Left renal cortex interstitium (tissue), 4 donors: ENCODE measurements at regions not wholly inside any gene's neighbourhood (a gene's known extent, or its start where the extent isn't known, plus 50 kb on each side); places are given as distances from the start of the nearest gene placed in this dataset.
"Not testable (repeated sequence)": the region's sequence is repeated elsewhere in the genome, so short reads cannot be mapped to it uniquely, and the experiment has no call there.

Experiments used
- DNase-seq, 4 donors: peaks; one replicate each; pipeline ENCODE4 v3.0.0-alpha.2; 2013; ENCODE audit warnings: low read depth in 4 of 4, low spot score in 2 of 4, missing footprints in 1 of 4

- not testable (repeated sequence) for DNase-seq
These were observed 50.5 kb upstream of the MED13L start for GRCh38 chr12:116327992-116328391.

GRCh38 chr12:116331876-116332275, 54.4 kb upstream of the MED13L start:
- DNase-seq: no peak

GRCh38 chr12:116332705-116333380, 55.4 kb upstream of the MED13L start:
- DNase-seq: no peak

- no peak for DNase-seq
These were observed 55.9 kb upstream of the MED13L start for GRCh38 chr12:116333402-116333801.

- no peak for DNase-seq
These were observed 59.1 kb upstream of the MED13L start for GRCh38 chr12:116336542-116337065.

GRCh38 chr12:116337312-116337711, 59.8 kb upstream of the MED13L start:
- DNase-seq: no peak

- DNase-seq: no peak
These were observed 60.8 kb upstream of the MED13L start for GRCh38 chr12:116338064-116338846.

- DNase-seq: no peak
These were observed 61.6 kb upstream of the MED13L start for GRCh38 chr12:116339062-116339461.

GRCh38 chr12:116339800-116340371, 62.4 kb upstream of the MED13L start:
- DNase-seq: no peak

- DNase-seq: no peak
These were observed 65.9 kb upstream of the MED13L start for GRCh38 chr12:116343331-116343884.

- no peak for DNase-seq
These were observed 68.7 kb upstream of the MED13L start for GRCh38 chr12:116346222-116346621.

- no peak for DNase-seq
These were observed 69.2 kb upstream of the MED13L start for GRCh38 chr12:116346741-116347140.

GRCh38 chr12:116347265-116347664, 69.8 kb upstream of the MED13L start:
- no peak for DNase-seq

GRCh38 chr12:116352315-116352835, 74.9 kb upstream of the MED13L start:
- DNase-seq: no peak

- no peak for DNase-seq
These were observed 76.5 kb upstream of the MED13L start for GRCh38 chr12:116353958-116354357.

- no peak for DNase-seq
These were observed 77.0 kb upstream of the MED13L start for GRCh38 chr12:116354534-116354933.

GRCh38 chr12:116354950-116355783, 77.7 kb upstream of the MED13L start:
- DNase-seq: no peak

- no peak for DNase-seq
These were observed 81.0 kb upstream of the MED13L start for GRCh38 chr12:116358536-116358892.

- peak; percentile 87 to 93 (median 90) for DNase-seq
These were observed 81.6 kb upstream of the MED13L start for GRCh38 chr12:116358893-116359761.
